ENCODE measurements at regions not wholly inside any gene's neighbourhood (a gene's known extent, or its start where the extent isn't known, plus 50 kb on each side); places are given as distances from the start of the nearest gene placed in this dataset.

- TF ChIP-seq CTCF (IDR thresholded peaks at IDR 0.05 in 8 of 11, conservative IDR thresholded peaks at IDR 0.05 in 3 of 11) (no peak), POLR2A (IDR thresholded peaks at IDR 0.05) (no peak)
Observed at GRCh38 chr12:91482231-91482630, 299.6 kb upstream of the DCN start.
